Stimulated activated naive B cell treated with anti-CD40 and anti-IgM and Interleukin-4, amounts not matched to agents 10 μg/mL and 1 μg/mL and 100 μg/mL, for 72 hours (primary cell): ENCODE measurements at regions not wholly inside any gene's neighbourhood (a gene's known extent, or its start where the extent isn't known, plus 50 kb on each side); places are given as distances from the start of the nearest gene placed in this dataset.

ENCODE experiments used
- ATAC-seq, 2 donors: fragments of 150-1000 bp; cut with Tn5 transposase; replicated peaks; 2 replicates each; pipeline ENCODE4 v1.10.0; 2021; ENCODE audit warnings: moderate library complexity in 1 of 2
- DNase-seq: peaks from one replicate; pipeline ENCODE4 v3.0.0; 2021
- H3K27ac Mint-ChIP-seq: one replicate; pipeline ENCODE4 v1.8.0; 2022; ENCODE audit warnings: mild to moderate bottlenecking, mixed read lengths
- H3K27me3 Mint-ChIP-seq, 2 donors: one replicate each; pipeline ENCODE4 v1.8.0; 2022; ENCODE audit warnings: mixed read lengths in 2 of 2
- H3K36me3 Mint-ChIP-seq, 2 donors: one replicate each; pipeline ENCODE4 v1.8.0; 2022; ENCODE audit warnings: mixed read lengths in 2 of 2, mild to moderate bottlenecking in 1 of 2
- H3K4me1 Mint-ChIP-seq, 2 donors: one replicate each; pipeline ENCODE4 v1.8.0; 2022; ENCODE audit warnings: mixed read lengths in 2 of 2, mild to moderate bottlenecking in 1 of 2
- H3K4me3 Mint-ChIP-seq, 2 donors: one replicate each; pipeline ENCODE4 v1.8.0; 2022; ENCODE audit warnings: mild to moderate bottlenecking in 2 of 2, mixed read lengths in 2 of 2, moderate library complexity in 1 of 2
- H3K9me3 Mint-ChIP-seq, 2 donors: one replicate each; pipeline ENCODE4 v1.8.0; 2022; ENCODE audit warnings: mixed read lengths in 2 of 2, mild to moderate bottlenecking in 1 of 2

GRCh38 chr10:3310016-3310784, 137.6 kb upstream of the PITRM1 start:
- Mint-ChIP-seq H3K36me3 (no peaks in the 10 kb centered on the region), H3K4me3 (no peak overlapping the region), H3K4me1 (peaks cover 8 to 21% of the 10 kb centered on the region in 2 donors), H3K27ac (no peak overlapping the region), H3K27me3 (peaks cover 35 to 42% of the 10 kb centered on the region in 2 donors), H3K9me3 (peaks cover 0 to 2% of the 10 kb centered on the region in 2 donors)
- DNase-seq (no peak), ATAC-seq (no peak)

DNA sequence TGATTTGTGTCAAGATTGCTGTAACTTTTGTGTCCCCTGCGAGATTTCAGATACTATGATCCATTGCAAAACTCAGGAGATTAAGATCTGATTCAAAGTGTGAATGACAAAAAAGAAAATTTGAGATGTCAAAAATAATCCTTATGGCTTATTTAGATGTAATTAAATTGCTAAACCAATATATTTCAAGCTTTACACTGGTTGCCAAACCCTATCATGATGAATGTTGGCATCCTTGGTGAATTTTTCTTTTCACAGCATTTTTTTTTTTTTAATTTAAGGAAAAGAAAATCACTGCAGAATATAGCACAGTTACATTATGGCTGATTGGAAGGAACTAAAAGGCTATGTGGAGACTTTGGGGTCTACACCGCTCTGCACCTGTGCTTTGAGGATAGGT, 133.5 kb upstream of the PITRM1 start:
- Mint-ChIP-seq H3K9me3 (no peaks in the 10 kb centered on the region), H3K27ac (no peak overlapping the region), H3K36me3 (no peaks in the 10 kb centered on the region), H3K4me3 (no peak overlapping the region), H3K4me1 (no peaks in the 10 kb centered on the region), H3K27me3 (peaks cover 20 to 21% of the 10 kb centered on the region in 2 donors)
- no peak for DNase-seq
- no peak for ATAC-seq

- DNase-seq (no peak), ATAC-seq (no peak)
- peaks cover 9 to 25% of the 10 kb centered on the region in 2 donors for H3K27me3 Mint-ChIP-seq
- no peaks in the 10 kb centered on the region for H3K9me3 Mint-ChIP-seq
- H3K36me3 Mint-ChIP-seq: no peaks in the 10 kb centered on the region
- no peaks in the 10 kb centered on the region for H3K4me1 Mint-ChIP-seq
- H3K4me3 Mint-ChIP-seq: no peak overlapping the region
- H3K27ac Mint-ChIP-seq: no peak overlapping the region
Measured at GRCh38 chr10:3295582-3296151, 123.1 kb upstream of the PITRM1 start.

- Mint-ChIP-seq H3K9me3 (no peaks in the 10 kb centered on the region), H3K27me3 (peaks cover 9 to 25% of the 10 kb centered on the region in 2 donors), H3K27ac (no peak overlapping the region), H3K4me3 (no peak overlapping the region), H3K36me3 (no peaks in the 10 kb centered on the region), H3K4me1 (no peaks in the 10 kb centered on the region)
- DNase-seq (no peak), ATAC-seq (no peak)
Measured at GRCh38 chr10:3294919-3295581, 122.5 kb upstream of the PITRM1 start.

GRCh38 chr10:3293581-3294431, 121.2 kb upstream of the PITRM1 start:
- H3K4me3 Mint-ChIP-seq: no peak overlapping the region
- DNase-seq (no peak), ATAC-seq (no peak)
- H3K27me3 Mint-ChIP-seq: peaks cover 15 to 25% of the 10 kb centered on the region in 2 donors
- H3K36me3 Mint-ChIP-seq: no peaks in the 10 kb centered on the region
- H3K9me3 Mint-ChIP-seq: no peaks in the 10 kb centered on the region
- no peak overlapping the region for H3K27ac Mint-ChIP-seq
- no peaks in the 10 kb centered on the region for H3K4me1 Mint-ChIP-seq

DNA sequence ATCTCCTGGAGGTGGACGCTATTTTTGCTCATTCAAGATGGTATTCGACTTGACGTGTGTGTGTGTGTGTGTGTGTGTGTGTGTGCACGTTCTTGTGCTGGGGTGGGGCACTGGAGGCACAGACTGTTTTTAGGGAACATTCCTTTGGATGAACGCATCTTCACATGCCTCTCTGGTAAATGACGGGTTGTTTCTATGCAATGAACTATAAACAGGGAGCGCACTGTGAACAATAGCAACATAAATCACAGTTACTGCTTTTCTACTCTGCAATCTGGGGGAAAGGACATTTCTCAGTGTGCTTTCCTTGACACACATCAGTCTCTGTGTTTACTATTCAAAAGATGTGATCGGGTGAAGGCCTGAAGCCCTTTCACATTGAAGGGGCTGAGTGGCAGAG, 120.1 kb upstream of the PITRM1 start:
- no peak overlapping the region for H3K4me3 Mint-ChIP-seq
- H3K27ac Mint-ChIP-seq: no peak overlapping the region
- no peaks in the 10 kb centered on the region for H3K36me3 Mint-ChIP-seq
- H3K4me1 Mint-ChIP-seq: no peaks in the 10 kb centered on the region
- no peaks in the 10 kb centered on the region for H3K9me3 Mint-ChIP-seq
- H3K27me3 Mint-ChIP-seq: peaks cover 15 to 19% of the 10 kb centered on the region in 2 donors
- ATAC-seq (no peak), DNase-seq (no peak)

DNA sequence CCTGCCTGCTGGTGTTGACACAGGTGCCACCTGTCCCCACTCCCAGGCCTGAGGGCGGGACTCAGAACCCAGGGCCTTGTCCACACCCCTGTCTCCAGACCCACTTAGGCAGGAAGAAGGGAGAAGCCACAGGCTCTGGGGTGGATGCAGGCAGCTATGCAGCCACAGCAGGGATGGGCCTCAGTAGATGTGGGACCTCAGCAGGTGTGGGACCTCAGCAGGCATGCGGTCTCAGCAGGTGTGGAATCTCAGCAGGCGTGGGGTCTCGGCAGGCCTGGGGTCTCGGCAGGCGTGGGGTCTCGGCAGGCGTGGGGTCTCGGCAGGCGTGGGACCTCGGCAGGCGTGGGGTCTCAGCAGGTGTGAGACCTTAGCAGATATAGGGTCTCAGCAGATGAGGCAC, 118.0 kb upstream of the PITRM1 start:
- Mint-ChIP-seq H3K36me3 (no peaks in the 10 kb centered on the region), H3K27me3 (peaks cover 10 to 16% of the 10 kb centered on the region in 2 donors), H3K4me3 (no peak overlapping the region), H3K9me3 (no peaks in the 10 kb centered on the region), H3K4me1 (no peaks in the 10 kb centered on the region), H3K27ac (no peak overlapping the region)
- DNase-seq: no peak
- ATAC-seq: no peak

- no peak for ATAC-seq
- Mint-ChIP-seq H3K27ac (no peak overlapping the region), H3K9me3 (no peaks in the 10 kb centered on the region), H3K4me1 (no peaks in the 10 kb centered on the region), H3K27me3 (peaks cover 10% of the 10 kb centered on the region in 2 donors), H3K36me3 (no peaks in the 10 kb centered on the region), H3K4me3 (no peak overlapping the region)
- no peak for DNase-seq
Measured at GRCh38 chr10:3287572-3288445, 115.2 kb upstream of the PITRM1 start.

GRCh38 chr10:3282674-3283017, 110.1 kb upstream of the PITRM1 start:
- Mint-ChIP-seq H3K27me3 (peaks cover 6 to 14% of the 10 kb centered on the region in 2 donors), H3K36me3 (no peaks in the 10 kb centered on the region), H3K4me3 (no peak overlapping the region), H3K27ac (no peak overlapping the region), H3K9me3 (no peaks in the 10 kb centered on the region), H3K4me1 (peaks cover 3 to 9% of the 10 kb centered on the region in 2 donors)
- ATAC-seq: no peak
- DNase-seq: no peak

DNA sequence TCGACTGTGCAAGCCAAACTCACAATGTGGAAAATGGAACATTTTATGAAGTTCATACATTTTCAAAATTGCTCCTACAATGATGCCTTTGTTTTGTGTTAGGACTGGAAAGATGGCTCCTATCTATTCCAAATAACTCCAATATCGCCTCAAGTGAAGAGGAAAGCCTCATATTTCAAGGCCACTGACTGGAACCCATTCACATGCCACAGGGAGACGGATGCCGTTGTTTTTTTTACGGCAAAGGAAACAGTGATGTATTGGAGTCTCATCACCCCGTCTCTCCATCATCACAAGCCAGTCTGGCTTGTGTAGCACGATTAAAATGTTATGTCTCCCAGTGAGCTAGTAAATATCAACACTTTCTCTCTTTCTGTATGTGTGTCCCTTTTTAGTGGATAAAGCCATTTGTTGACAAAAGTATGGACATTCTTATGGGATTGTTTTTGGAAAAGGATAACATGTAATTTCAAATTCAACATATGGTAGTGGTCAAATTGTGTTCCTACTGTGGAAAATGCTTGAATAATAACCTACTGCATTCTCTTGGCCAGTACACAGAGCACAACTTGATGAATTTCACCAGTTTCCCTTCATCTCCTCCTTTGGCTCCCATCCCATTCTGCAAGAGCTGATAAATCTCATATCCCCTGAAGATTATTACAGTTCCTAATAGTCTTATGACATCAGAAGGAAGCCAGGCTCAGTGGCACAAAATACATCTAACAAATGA, 109.5 kb upstream of the PITRM1 start:
- no peaks in the 10 kb centered on the region for H3K36me3 Mint-ChIP-seq
- DNase-seq (no peak), ATAC-seq (no peak)
- H3K27me3 Mint-ChIP-seq: peaks cover 11 to 18% of the 10 kb centered on the region in 2 donors
- H3K27ac Mint-ChIP-seq: no peak overlapping the region
- H3K9me3 Mint-ChIP-seq: no peaks in the 10 kb centered on the region
- H3K4me3 Mint-ChIP-seq: no peak overlapping the region
- H3K4me1 Mint-ChIP-seq: peaks cover 3 to 9% of the 10 kb centered on the region in 2 donors

GRCh38 chr10:3278771-3279170, 106.2 kb upstream of the PITRM1 start:
- H3K4me3 Mint-ChIP-seq: no peak overlapping the region
- H3K27ac Mint-ChIP-seq: no peak overlapping the region
- ATAC-seq: no peak
- peaks cover 3 to 9% of the 10 kb centered on the region in 2 donors for H3K4me1 Mint-ChIP-seq
- no peak for DNase-seq
- H3K36me3 Mint-ChIP-seq: peaks cover 0 to 2% of the 10 kb centered on the region in 2 donors
- peaks cover 0 to 4% of the 10 kb centered on the region in 2 donors for H3K9me3 Mint-ChIP-seq
- H3K27me3 Mint-ChIP-seq: peaks cover 23 to 27% of the 10 kb centered on the region in 2 donors

DNA sequence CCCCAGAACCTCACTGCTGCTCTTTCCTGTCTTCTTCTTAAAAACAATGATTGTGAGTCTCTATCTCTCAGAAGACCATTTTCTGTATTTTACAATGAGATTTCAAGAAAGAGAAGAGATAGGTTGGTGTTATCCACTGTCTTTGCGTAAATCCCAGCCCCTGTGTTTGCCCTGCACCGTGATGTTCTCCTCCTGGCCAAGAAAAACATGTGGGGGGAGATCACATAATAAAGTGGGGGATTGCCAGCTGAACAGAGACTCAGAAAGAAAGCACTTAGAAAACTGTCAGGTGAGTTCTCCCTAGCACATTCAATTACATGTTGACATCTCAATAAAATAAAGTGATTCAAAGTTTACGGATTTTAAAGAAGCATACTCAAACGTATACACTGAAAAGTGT, 105.0 kb upstream of the PITRM1 start:
- no peak for ATAC-seq
- H3K27me3 Mint-ChIP-seq: peaks cover 25 to 30% of the 10 kb centered on the region in 2 donors
- peaks cover 0 to 2% of the 10 kb centered on the region in 2 donors for H3K36me3 Mint-ChIP-seq
- H3K27ac Mint-ChIP-seq: no peak overlapping the region
- no peak overlapping the region for H3K4me3 Mint-ChIP-seq
- no peak for DNase-seq
- H3K9me3 Mint-ChIP-seq: peaks cover 0 to 4% of the 10 kb centered on the region in 2 donors
- H3K4me1 Mint-ChIP-seq: peaks cover 3 to 9% of the 10 kb centered on the region in 2 donors

GRCh38 chr10:3274414-3274813, 101.8 kb upstream of the PITRM1 start:
- DNase-seq (no peak), ATAC-seq (no peak)
- peaks cover 24 to 30% of the 10 kb centered on the region in 2 donors for H3K27me3 Mint-ChIP-seq
- peaks cover 3 to 9% of the 10 kb centered on the region in 2 donors for H3K4me1 Mint-ChIP-seq
- H3K27ac Mint-ChIP-seq: no peak overlapping the region
- H3K36me3 Mint-ChIP-seq: peaks cover 0 to 2% of the 10 kb centered on the region in 2 donors
- H3K9me3 Mint-ChIP-seq: peaks cover 0 to 4% of the 10 kb centered on the region in 2 donors
- no peak overlapping the region for H3K4me3 Mint-ChIP-seq
